Pancreas (tissue), 10 donors: ENCODE measurements at regions not wholly inside any gene's neighbourhood (a gene's known extent, or its start where the extent isn't known, plus 50 kb on each side); places are given as distances from the start of the nearest gene placed in this dataset.

Experiments used
- ATAC-seq, 4 donors: fragments of 200-7000 bp; cut with Tn5 transposase; one replicate each; pipeline versions ENCODE4 v1.8.0 to v1.9.1; 2020; ENCODE audit warnings: mild to moderate bottlenecking in 4 of 4, moderate library complexity in 4 of 4
- DNase-seq, 6 donors: peaks; one replicate each; pipeline ENCODE4 v3.0.0-alpha.2; 2020
- FAIRE-seq: peaks from 2 replicates; lab custom pipeline; 2012; peaks lifted over from hg19 to GRCh38; lab: Jason Lieb, UNC
- H3K27ac ChIP-seq, 4 donors: fragments of 200-600 bp; sonication (generic); 1 replicate in 3 of 4; 2 replicates in 1 of 4; pipeline versions ENCODE4 v1.5.0 to v1.8.0; 2020
- H3K27me3 ChIP-seq, 4 donors: fragments of 200-600 bp; one replicate each; pipeline ENCODE4 v1.8.0; 2021
- H3K36me3 ChIP-seq, 3 donors: fragments of 200-600 bp; sonication (generic) in 1 of 3; one replicate each; pipeline versions ENCODE4 v1.5.0 to v1.8.0; 2020 to 2021
- H3K4me1 ChIP-seq, 3 donors: fragments of 200-600 bp; one replicate each; pipeline ENCODE4 v1.8.0; 2021
- H3K4me3 ChIP-seq, 4 donors: fragments of 200-600 bp; sonication (generic) in 2 of 4; one replicate each; pipeline versions ENCODE4 v1.5.0 to v1.8.0; 2020 to 2021
- H3K9me3 ChIP-seq, 4 donors: fragments of 200-600 bp; one replicate each; pipeline ENCODE4 v1.8.0; 2021
- CTCF ChIP-seq, 4 donors: fragments of 200-600 bp; sonication (generic) in 3 of 4; IDR thresholded peaks; one replicate each; pipeline versions ENCODE4 v1.5.0 to v1.8.0; 2021; ENCODE audit warnings: antibody characterized with exemption in 4 of 4
- WGBS, 2 donors: extraction: QIAGEN DNeasy Blood & Tissue Kit; methylation state at CpG; one replicate each; pipeline ENCODE4 v1.1.7; 2013; 5-methylcytosine and 5-hydroxymethylcytosine counted together
- intact Hi-C, 3 donors: fragments of 100-400 bp; cut with DNase I; formaldehyde crosslinking; loops; one replicate each; pipeline versions ENCODE4 v1.11.1 to v1.14.2; 2022
- donor health status: healthy with polysubstance abuse.
- donor health status: DM: no; HTN: no; CAD: no; lungs with moderate emphysema.
- donor health status: DM: no; HTN: no; CAD: no.
- donor health status: control.
- donor health status: control.
- donor health status: Bipolar disorder and iron deficiency.
- donor health status: DM: yes; HTN: yes; CAD: no.
- donor health status: DM: no; HTN: no; CAD: no.
- donor health status: DM: no; HTN: no; CAD: no.
- donor health status: DM: yes; HTN: yes; CAD: no.

- WGBS, 2 donors, result 70 to 84% methylated on average over 2 of the region's 2 CpGs
Measured at GRCh38 chr7:84700563-84701370, 486.1 kb downstream of the SEMA3D start.

GRCh38 chr7:84697506-84697905 is 489.4 kb downstream of the SEMA3D start:
- no peak for FAIRE-seq
- no peak for ATAC-seq

More at GRCh38 chr7:84700563-84701370, 486.1 kb downstream of the SEMA3D start:
- ATAC-seq, result no peak
- intact Hi-C loops, result no loop called here
- Histone ChIP-seq H3K4me1 (no peaks in the 10 kb centered on the region), H3K4me3 (no peak overlapping the region), H3K27me3 (no peaks in the 10 kb centered on the region), H3K27ac (no peak overlapping the region), H3K9me3 (no peaks in the 10 kb centered on the region), H3K36me3 (no peaks in the 10 kb centered on the region)
- no peak for TF ChIP-seq CTCF (IDR thresholded peaks at IDR 0.05)
- FAIRE-seq, result peak; percentile 20
- no peak for DNase-seq

GRCh38 chr7:84693483-84693882 is 493.4 kb downstream of the SEMA3D start:
- 71 to 90% methylated on average over 1 of the region's 1 CpG for WGBS, 2 donors
- FAIRE-seq (no peak), DNase-seq (no peak), ATAC-seq (no peak)
- Histone ChIP-seq H3K36me3 (no peaks in the 10 kb centered on the region), H3K9me3 (no peaks in the 10 kb centered on the region), H3K27ac (no peak overlapping the region), H3K27me3 (no peaks in the 10 kb centered on the region), H3K4me1 (no peaks in the 10 kb centered on the region), H3K4me3 (no peak overlapping the region)
- TF ChIP-seq CTCF (IDR thresholded peaks at IDR 0.05), result no peak
- intact Hi-C loops, result no loop called here

More at GRCh38 chr7:84697506-84697905, 489.4 kb downstream of the SEMA3D start:
- 74 to 81% methylated on average over 2 of the region's 2 CpGs for WGBS, 2 donors
- no peaks in the 10 kb centered on the region for H3K4me1 ChIP-seq
- TF ChIP-seq CTCF (IDR thresholded peaks at IDR 0.05), result no peak
- no peak overlapping the region for H3K27ac ChIP-seq
- H3K27me3 ChIP-seq, result no peaks in the 10 kb centered on the region
- no peak for DNase-seq
- no peaks in the 10 kb centered on the region for H3K9me3 ChIP-seq
- H3K4me3 ChIP-seq, result no peak overlapping the region
- H3K36me3 ChIP-seq, result no peaks in the 10 kb centered on the region
- intact Hi-C loops, result no loop called here

DNA sequence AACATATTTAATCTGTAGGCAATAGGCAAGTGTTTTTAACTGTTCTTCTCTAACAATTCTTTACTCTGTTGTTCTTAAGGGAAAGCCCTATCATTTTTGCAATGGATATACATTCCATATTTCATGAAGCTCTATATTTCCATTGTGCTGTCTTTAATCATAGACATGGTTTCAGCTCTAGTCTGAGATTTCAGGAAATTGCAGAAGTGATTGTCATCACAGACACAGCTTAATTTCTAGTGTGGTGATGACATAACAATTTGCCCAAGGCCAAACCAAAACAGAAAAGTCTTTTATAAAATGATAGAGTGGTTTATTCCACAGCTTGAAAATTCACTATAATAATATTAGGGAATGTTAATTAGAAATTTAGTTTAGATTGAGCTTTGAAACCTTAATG is 494.1 kb upstream of the SEMA3A start:
- Histone ChIP-seq H3K4me1 (no peaks in the 10 kb centered on the region), H3K4me3 (no peak overlapping the region), H3K27ac (no peak overlapping the region), H3K27me3 (no peaks in the 10 kb centered on the region), H3K36me3 (no peaks in the 10 kb centered on the region), H3K9me3 (no peaks in the 10 kb centered on the region)
- DNase-seq (no peak), FAIRE-seq (no peak), ATAC-seq (no peak)
- intact Hi-C loops, result no loop called here
- no peak for TF ChIP-seq CTCF (IDR thresholded peaks at IDR 0.05)

DNA sequence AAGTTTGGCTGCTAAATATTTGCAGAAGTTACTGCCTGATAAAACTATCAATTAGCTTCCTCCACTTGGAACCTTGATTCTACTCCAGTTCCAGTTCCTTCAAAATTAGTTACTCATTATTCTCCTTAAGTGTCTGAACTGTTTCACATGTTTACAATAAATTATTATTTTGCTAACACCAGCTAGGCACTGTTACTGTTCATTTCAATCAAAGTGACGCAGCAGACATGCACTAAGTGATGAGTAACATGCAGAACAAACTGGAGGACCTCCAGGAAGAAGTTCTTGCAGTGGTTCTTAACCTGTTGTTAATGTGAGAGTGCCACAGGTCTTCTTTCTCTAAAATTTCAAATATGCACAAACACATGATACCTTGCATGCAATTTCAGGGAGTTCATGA is 491.8 kb upstream of the SEMA3A start:
- intact Hi-C loops, result no loop called here
- no peaks in the 10 kb centered on the region for H3K4me1 ChIP-seq
- no peaks in the 10 kb centered on the region for H3K27me3 ChIP-seq
- ATAC-seq (no peak), FAIRE-seq (no peak), DNase-seq (no peak)
- H3K4me3 ChIP-seq, result no peak overlapping the region
- H3K27ac ChIP-seq, result no peak overlapping the region
- H3K9me3 ChIP-seq, result no peaks in the 10 kb centered on the region
- 56 to 59% methylated on average over 1 of the region's 1 CpG for WGBS, 2 donors
- H3K36me3 ChIP-seq, result no peaks in the 10 kb centered on the region
- no peak for TF ChIP-seq CTCF (IDR thresholded peaks at IDR 0.05)
